Activated B cell treated with CpG ODN at 0.5 μM for 24 hours (primary cell): ENCODE measurements at regions not wholly inside any gene's neighbourhood (a gene's known extent, or its start where the extent isn't known, plus 50 kb on each side); places are given as distances from the start of the nearest gene placed in this dataset.

Experiments used
- ATAC-seq: fragments of 200-7000 bp; cut with Tn5 transposase; one replicate; pipeline ENCODE4 v1.10.0; 2021; ENCODE audit warnings: low read depth, mild to moderate bottlenecking, moderate library complexity
- CTCF ChIA-PET: fragments of 350-600 bp; sonication (Branson Sonifier 250); formaldehyde crosslinking; loops from one replicate; lab custom pipeline; 2021; ENCODE audit warnings: antibody characterized with exemption; lab: Charles Lee
- POLR2A ChIA-PET: fragments of 350-600 bp; sonication (Branson Sonifier 250); formaldehyde crosslinking; loops from one replicate; lab custom pipeline; 2021; ENCODE audit warnings: antibody characterized with exemption; lab: Charles Lee
- DNase-seq: peaks from one replicate; pipeline ENCODE4 v3.0.0; 2022
- H3K27ac Mint-ChIP-seq: one replicate; pipeline ENCODE4 v1.8.0; 2020; ENCODE audit warnings: mixed read lengths
- H3K27me3 Mint-ChIP-seq: one replicate; pipeline ENCODE4 v1.8.0; 2021; ENCODE audit warnings: mixed read lengths
- H3K36me3 Mint-ChIP-seq: one replicate; pipeline ENCODE4 v1.8.0; 2021; ENCODE audit warnings: low read depth, mixed read lengths
- H3K4me1 Mint-ChIP-seq: one replicate; pipeline ENCODE4 v1.8.0; 2021; ENCODE audit warnings: mixed read lengths
- H3K4me3 Mint-ChIP-seq: one replicate; pipeline ENCODE4 v1.8.0; 2020; ENCODE audit warnings: mild to moderate bottlenecking, mixed read lengths
- H3K9me3 Mint-ChIP-seq: one replicate; pipeline ENCODE4 v1.8.0; 2020; ENCODE audit warnings: mixed read lengths
- CTCF ChIP-seq: fragments of 200-600 bp; IDR thresholded peaks from one replicate; pipeline ENCODE4 v1.8.0; 2022; ENCODE audit warnings: antibody characterized with exemption, mild to moderate bottlenecking
- intact Hi-C: fragments of 100-400 bp; cut with micrococcal nuclease; formaldehyde crosslinking; loops from one replicate; pipeline ENCODE4 v1.15.1; 2024

GRCh38 chr4:184968366-184968765 is 49.9 kb upstream of the HELT start:
- Mint-ChIP-seq H3K36me3 (peaks cover 6% of the 10 kb centered on the region), H3K9me3 (peaks cover 11% of the 10 kb centered on the region), H3K27ac (peak overlapping the region; percentile 86), H3K4me3 (no peak overlapping the region), H3K4me1 (peaks cover 7% of the 10 kb centered on the region), H3K27me3 (peaks cover 5% of the 10 kb centered on the region)
- DNase-seq (no peak), ATAC-seq (no peak)
- ChIA-PET CTCF (no interaction called here), POLR2A (no interaction called here)
- no peak for TF ChIP-seq CTCF
- intact Hi-C loops = no loop called here
